ENCODE measurements at regions not wholly inside any gene's neighbourhood (a gene's known extent, or its start where the extent isn't known, plus 50 kb on each side); places are given as distances from the start of the nearest gene placed in this dataset.

GRCh38 chr17:63125987-63126386, 160.0 kb downstream of the TANC2 start:
- no peak for TF ChIP-seq CTCF (IDR thresholded peaks at IDR 0.05)
- no peak for TF ChIP-seq EP300 (IDR thresholded peaks at IDR 0.05)

Measured in ovary (tissue), 3 donors.